ENCODE measurements at regions not wholly inside any gene's neighbourhood (a gene's known extent, or its start where the extent isn't known, plus 50 kb on each side); places are given as distances from the start of the nearest gene placed in this dataset.
"Not testable (repeated sequence)": the region's sequence is repeated elsewhere in the genome, so short reads cannot be mapped to it uniquely, and the experiment has no call there.

- DNase-seq, result no peak
Measured at GRCh38 chr14:41549821-41550607, 56.7 kb upstream of the LRFN5 start.

GRCh38 chr14:41549282-41549681, 57.4 kb upstream of the LRFN5 start:
- no peak for DNase-seq

DNA sequence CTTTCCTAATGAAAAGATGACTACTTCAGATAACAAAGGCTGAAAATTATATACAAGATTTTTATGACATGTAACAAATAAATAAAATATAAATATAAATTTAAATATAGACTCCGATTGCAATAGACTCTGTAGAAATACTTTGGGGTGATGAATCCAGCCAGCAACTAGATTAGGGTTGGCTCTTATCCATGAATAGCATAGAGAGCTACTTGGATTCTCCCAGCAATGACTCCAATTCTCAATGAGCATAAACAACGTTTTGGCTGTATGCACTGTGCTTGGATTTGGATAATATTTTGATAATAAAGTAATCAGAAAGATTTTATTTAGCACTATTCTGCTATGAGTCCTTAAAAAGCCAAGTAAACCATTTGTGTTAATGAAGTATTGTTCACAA, 58.0 kb upstream of the LRFN5 start:
- no peak for DNase-seq

GRCh38 chr14:41541333-41541732, 65.3 kb upstream of the LRFN5 start:
- no peak for DNase-seq

- no peak for DNase-seq
Measured at GRCh38 chr14:41532255-41532654, 74.4 kb upstream of the LRFN5 start.

DNA sequence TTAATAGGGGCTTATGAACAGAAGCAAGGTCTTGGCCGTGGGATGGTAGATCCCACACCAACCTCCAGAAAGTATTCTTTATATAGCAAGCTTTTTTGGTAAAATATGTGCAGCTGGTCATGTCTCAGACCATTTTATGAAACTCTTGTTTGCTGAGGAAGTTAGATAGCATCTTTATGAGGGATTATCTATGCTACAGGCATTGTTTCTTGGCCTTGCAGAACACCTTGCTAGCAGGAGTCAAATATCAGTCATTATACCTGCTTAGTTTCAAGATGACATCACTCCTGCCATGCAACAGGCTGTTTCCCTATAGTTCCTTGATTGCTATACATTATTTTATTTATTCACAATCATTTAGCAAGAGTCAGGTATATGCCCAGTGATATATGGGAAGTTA, 84.8 kb upstream of the LRFN5 start:
- DNase-seq, result no peak

DNA sequence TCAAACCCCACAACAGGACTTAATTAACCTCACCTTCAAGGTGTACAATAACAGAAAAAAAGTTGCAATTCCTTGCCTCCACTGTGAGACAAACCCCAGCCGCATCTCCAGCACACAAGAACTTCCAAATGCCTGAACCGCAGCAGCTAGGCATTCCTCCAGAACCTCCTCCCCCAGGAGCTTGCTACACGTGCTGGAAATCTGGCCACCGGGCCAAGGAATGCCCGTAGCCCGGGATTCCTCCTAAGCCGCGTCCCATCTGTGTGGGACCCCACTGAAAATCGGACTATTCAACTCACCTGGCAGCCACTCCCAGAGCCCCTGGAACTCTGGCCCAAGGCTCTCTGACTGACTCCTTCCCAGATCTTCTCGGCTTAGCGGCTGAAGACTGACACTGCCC, 88.6 kb upstream of the LRFN5 start:
- DNase-seq, result not testable (repeated sequence)

GRCh38 chr14:41506552-41506951, 100.1 kb upstream of the LRFN5 start:
- no peak for DNase-seq

GRCh38 chr14:41505491-41505890, 101.2 kb upstream of the LRFN5 start:
- no peak for DNase-seq

DNA sequence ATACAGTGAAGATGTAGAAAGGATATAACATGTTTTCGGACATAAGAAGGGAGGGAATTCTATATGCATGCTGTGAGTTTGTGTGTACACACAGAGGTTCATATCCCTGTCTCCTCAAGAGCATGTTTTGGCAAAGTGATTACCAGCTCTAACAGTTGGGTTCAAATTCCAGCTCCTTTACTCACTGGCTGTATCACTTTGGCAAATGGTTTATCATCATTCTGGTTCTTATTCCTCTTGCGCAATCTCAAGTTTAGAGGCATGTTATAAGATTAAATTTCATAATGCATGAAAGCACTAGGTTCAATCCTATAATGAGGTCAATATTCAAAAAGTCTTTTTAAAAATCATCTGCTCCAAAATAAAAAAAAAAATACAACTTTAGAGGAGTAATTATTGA, 107.7 kb upstream of the LRFN5 start:
- DNase-seq, result peak; percentile 17

- DNase-seq, result no peak
Measured at GRCh38 chr14:41490323-41490722, 116.4 kb upstream of the LRFN5 start.

GRCh38 chr14:41489315-41489972, 117.2 kb upstream of the LRFN5 start:
- DNase-seq, result no peak

- DNase-seq, result no peak
Measured at GRCh38 chr14:41488401-41488800, 118.3 kb upstream of the LRFN5 start.

- DNase-seq, result no peak
Measured at GRCh38 chr14:41482861-41483260, 123.8 kb upstream of the LRFN5 start.

GRCh38 chr14:41476526-41476925, 130.2 kb upstream of the LRFN5 start:
- no peak for DNase-seq

GRCh38 chr14:41461380-41461779, 145.3 kb upstream of the LRFN5 start:
- no peak for DNase-seq

DNA sequence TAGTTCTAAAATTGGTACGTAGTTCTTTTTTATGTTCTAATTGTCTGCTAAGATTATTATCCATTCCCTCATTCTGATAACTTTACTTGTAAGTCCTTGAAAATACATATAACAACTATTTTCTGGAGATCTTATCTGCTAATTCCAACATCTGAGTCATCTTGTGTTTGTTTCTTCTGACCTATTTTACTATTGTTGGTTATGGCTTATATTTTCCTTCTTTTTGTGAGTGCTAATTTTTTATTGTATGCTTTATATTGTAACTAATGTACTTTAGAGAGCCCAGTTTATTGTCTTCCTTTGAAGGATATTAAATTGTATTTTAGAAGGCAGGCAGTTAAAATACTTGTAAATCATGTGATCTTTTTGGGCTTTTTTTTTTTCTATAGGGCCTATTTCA, 149.3 kb upstream of the LRFN5 start:
- DNase-seq, result no peak

DNA sequence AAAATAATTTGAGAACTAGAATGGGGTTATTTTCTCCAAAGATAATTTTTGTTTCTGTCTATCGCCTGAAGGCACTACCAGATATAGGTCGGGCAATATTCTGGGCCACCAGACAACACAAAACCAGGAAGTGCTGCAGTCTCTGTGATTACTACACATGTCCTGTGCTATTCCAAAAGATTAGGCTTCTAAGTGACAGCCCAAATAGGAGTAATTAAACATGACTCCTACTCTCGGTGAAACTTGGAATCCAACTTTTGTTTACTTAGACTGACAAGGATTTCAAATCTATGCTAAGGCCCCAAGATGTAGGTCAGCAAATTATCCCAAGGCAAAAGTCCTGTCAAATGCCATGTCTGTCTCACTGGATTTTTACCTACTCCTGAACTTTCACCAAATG, 157.6 kb upstream of the LRFN5 start:
- no peak for DNase-seq

- no peak for DNase-seq
Measured at GRCh38 chr14:41446008-41446407, 160.7 kb upstream of the LRFN5 start.

- DNase-seq, result no peak
Measured at GRCh38 chr14:41423503-41423902, 183.2 kb upstream of the LRFN5 start.

GRCh38 chr14:41421308-41421707, 185.4 kb upstream of the LRFN5 start:
- not testable (repeated sequence) for DNase-seq

- DNase-seq, result no peak
Measured at GRCh38 chr14:41419709-41420108, 187.0 kb upstream of the LRFN5 start.

DNA sequence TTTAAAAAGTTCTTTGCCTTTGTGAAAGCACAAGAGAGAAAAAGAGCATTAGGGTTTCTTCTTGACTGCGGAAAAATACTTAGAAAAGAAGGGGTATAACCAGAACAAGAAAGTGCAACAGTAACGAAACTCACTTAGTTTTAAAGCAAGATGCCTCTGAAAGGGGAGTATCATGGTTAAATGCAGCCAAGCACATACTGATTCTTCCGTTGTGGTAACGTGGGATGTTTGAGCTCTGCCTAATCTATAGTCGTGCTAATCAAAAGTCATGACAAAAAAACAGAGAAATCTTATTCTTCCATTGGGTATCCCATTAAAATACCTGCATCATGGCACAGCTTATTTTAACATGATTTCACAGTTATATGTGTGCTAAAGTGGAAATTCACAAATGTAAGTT, 187.8 kb upstream of the LRFN5 start:
- DNase-seq, result no peak

GRCh38 chr14:41409806-41410205, 196.9 kb upstream of the LRFN5 start:
- DNase-seq, result no peak

DNA sequence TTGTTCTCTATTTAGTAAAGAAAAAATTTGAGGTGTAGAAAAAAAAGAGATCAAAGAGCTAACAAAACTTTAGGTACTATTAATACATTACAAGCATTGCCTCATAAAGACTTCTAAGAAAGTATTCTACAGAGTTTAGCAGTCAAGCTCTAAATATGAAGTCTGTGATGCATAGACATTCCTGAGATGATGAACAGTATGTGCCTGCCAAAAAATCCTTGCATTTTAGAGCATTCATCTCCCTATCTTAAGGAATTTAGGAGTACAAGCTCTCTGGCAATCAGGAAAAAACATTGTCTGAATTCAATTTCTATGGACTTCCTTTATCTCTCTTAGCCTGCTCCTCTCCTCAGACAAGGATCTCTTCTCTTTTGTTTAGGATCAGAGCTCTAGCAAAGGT, 202.6 kb upstream of the LRFN5 start:
- no peak for DNase-seq
